Testis (tissue), 2 donors: ENCODE measurements at regions not wholly inside any gene's neighbourhood (a gene's known extent, or its start where the extent isn't known, plus 50 kb on each side); places are given as distances from the start of the nearest gene placed in this dataset.

Experiments used
- DNase-seq: peaks from one replicate; pipeline ENCODE4 v3.0.0-alpha.2; 2019
- H3K27ac ChIP-seq, 2 donors: fragments of 200-600 bp; sonication (generic); one replicate each; pipeline ENCODE4 v1.5.1; 2019
- H3K27me3 ChIP-seq: fragments of 200-600 bp; sonication (generic); one replicate; pipeline ENCODE4 v1.5.1; 2019
- H3K36me3 ChIP-seq: fragments of 200-600 bp; sonication (generic); one replicate; pipeline ENCODE4 v1.5.1; 2017; ENCODE audit warnings: low read depth; ENCODE audit errors: missing control alignments
- H3K4me1 ChIP-seq: fragments of 200-600 bp; sonication (generic); one replicate; pipeline ENCODE4 v1.5.1; 2019
- H3K4me3 ChIP-seq, 2 donors: fragments of 200-600 bp; sonication (generic); one replicate each; pipeline ENCODE4 v1.5.1; 2017 to 2019
- H3K9me3 ChIP-seq: fragments of 200-600 bp; sonication (generic); one replicate; pipeline ENCODE4 v1.5.1; 2017
- POLR2A ChIP-seq: fragments of 450-650 bp; IDR thresholded peaks from one replicate; pipeline ENCODE4 v1.6.1; 2017; ENCODE audit warnings: antibody characterized with exemption, mild to moderate bottlenecking, moderate library complexity
- WGBS, 2 donors: methylation state at CpG; one replicate each; pipeline ENCODE4 v1.1.5; 2018; 5-methylcytosine and 5-hydroxymethylcytosine counted together
- intact Hi-C: fragments of 100-400 bp; cut with DNase I; formaldehyde crosslinking; loops from one replicate; pipeline ENCODE4 v1.15.1; 2023; ENCODE audit warnings: low total_unique reads
- TF ChIP-seq, protein P1 (sequence below), 3 experiments: fragments of 450-650 bp in 2 of 3; fragments of 200-600 bp in 1 of 3; sonication (generic) in 1 of 3; IDR thresholded peaks; one replicate each; pipeline ENCODE4 v1.5.1; 2016 to 2019; ENCODE audit warnings: antibody characterized with exemption in 3 of 3, mild to moderate bottlenecking in 2 of 3, moderate library complexity in 1 of 3

GRCh38 chr18:79610461-79611039 is 69.1 kb upstream of the CTDP1 start:
- WGBS, 2 donors: 81 to 83% methylated on average over 17 to 23 of the region's 23 CpGs
- intact Hi-C loops: no loop called here
- no peaks in the 10 kb centered on the region for H3K9me3 ChIP-seq
- no peak overlapping the region for H3K27ac ChIP-seq
- no peaks in the 10 kb centered on the region for H3K4me1 ChIP-seq
- TF ChIP-seq, protein P1, sequence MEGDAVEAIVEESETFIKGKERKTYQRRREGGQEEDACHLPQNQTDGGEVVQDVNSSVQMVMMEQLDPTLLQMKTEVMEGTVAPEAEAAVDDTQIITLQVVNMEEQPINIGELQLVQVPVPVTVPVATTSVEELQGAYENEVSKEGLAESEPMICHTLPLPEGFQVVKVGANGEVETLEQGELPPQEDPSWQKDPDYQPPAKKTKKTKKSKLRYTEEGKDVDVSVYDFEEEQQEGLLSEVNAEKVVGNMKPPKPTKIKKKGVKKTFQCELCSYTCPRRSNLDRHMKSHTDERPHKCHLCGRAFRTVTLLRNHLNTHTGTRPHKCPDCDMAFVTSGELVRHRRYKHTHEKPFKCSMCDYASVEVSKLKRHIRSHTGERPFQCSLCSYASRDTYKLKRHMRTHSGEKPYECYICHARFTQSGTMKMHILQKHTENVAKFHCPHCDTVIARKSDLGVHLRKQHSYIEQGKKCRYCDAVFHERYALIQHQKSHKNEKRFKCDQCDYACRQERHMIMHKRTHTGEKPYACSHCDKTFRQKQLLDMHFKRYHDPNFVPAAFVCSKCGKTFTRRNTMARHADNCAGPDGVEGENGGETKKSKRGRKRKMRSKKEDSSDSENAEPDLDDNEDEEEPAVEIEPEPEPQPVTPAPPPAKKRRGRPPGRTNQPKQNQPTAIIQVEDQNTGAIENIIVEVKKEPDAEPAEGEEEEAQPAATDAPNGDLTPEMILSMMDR (IDR thresholded peaks at IDR 0.05): no peak
- no peaks in the 10 kb centered on the region for H3K27me3 ChIP-seq
- DNase-seq: no peak
- H3K36me3 ChIP-seq: no peaks in the 10 kb centered on the region
- H3K4me3 ChIP-seq: no peak overlapping the region

DNA sequence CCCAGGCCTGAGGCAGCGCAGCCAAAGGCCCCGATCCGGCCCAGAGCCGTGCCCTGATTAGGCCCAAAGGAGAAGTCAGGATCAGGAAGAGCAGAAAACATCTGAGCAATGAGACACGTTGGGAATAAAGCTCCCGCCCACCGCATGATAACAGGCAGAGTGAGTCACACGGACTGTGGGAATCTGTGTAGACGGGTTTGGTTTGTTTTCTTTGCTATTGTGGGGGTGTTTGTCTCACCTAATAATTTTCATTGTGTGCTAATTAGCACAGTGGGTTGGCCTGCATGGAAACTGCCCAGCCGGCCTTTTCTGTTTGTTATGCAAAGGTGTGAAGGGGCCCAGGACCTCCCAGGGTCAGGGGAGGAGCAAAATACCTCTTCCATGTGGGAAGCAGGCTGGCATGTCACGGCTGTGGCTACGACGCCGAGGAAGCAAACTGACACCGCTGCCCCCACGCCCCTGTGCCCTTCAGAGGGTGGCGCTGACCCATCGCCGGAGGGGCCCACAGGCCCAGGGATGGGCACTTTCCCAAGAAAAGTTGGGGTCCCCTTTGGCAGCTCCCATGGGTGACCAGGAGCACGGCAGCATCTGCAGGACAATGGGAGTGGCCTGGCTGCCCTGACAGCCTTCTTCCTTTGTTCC is 68.4 kb upstream of the CTDP1 start:
- peak; percentile 54 for DNase-seq
- H3K4me1 ChIP-seq: no peaks in the 10 kb centered on the region
- no peak for TF ChIP-seq POLR2A
- TF ChIP-seq, protein P1 (IDR thresholded peaks at IDR 0.05): no peak
- no peak overlapping the region for H3K27ac ChIP-seq
- intact Hi-C loops: no loop called here
- no peaks in the 10 kb centered on the region for H3K27me3 ChIP-seq
- 63 to 73% methylated on average over 17 to 20 of the region's 20 CpGs for WGBS, 2 donors
- no peaks in the 10 kb centered on the region for H3K36me3 ChIP-seq
- no peaks in the 10 kb centered on the region for H3K9me3 ChIP-seq
- no peak overlapping the region for H3K4me3 ChIP-seq

DNA sequence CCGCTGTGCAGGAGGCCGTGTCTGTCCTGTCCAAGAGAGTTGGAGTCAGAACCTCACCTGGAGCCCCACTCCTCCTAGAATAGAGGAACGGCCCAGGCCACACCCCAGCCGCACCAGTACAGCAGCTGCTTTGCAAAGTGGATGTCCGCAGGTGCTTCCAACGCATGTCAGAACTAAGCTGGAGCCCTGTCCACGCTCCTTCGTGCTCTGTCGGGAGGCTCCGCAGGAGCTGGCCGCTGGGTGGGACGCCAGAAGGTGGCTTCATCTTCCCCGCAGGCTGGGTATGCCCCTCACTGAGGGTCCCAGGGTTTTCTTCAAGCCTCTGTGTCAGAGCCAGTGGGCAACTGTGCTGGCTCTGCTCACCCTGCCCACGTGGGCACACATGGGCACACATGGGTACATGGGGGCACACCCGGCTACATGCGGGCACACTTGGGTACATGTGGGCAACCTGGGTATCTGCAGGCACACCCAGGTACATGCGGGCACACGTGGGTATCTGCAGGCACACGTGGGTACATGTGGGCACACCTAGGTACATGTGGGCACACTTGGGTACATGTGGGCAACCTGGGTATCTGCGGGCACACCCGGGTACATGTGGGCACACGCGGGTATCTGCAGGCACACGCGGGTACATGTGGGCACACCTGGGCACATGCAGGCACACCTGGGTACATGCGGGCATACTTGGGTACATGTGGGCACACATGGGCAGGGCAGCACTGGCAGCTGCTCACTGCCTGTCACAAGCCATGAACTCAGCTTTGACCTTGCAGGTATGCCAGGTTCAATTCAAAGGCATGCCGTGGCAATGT is 67.1 kb upstream of the CTDP1 start:
- H3K9me3 ChIP-seq: no peaks in the 10 kb centered on the region
- 88 to 90% methylated on average over 17 to 27 of the region's 27 CpGs for WGBS, 2 donors
- TF ChIP-seq, protein P1 (IDR thresholded peaks at IDR 0.05): no peak
- no peak for TF ChIP-seq POLR2A
- no peak overlapping the region for H3K4me3 ChIP-seq
- DNase-seq: no peak
- intact Hi-C loops: no loop called here
- no peak overlapping the region for H3K27ac ChIP-seq
- no peaks in the 10 kb centered on the region for H3K27me3 ChIP-seq
- no peaks in the 10 kb centered on the region for H3K4me1 ChIP-seq
- H3K36me3 ChIP-seq: no peaks in the 10 kb centered on the region

DNA sequence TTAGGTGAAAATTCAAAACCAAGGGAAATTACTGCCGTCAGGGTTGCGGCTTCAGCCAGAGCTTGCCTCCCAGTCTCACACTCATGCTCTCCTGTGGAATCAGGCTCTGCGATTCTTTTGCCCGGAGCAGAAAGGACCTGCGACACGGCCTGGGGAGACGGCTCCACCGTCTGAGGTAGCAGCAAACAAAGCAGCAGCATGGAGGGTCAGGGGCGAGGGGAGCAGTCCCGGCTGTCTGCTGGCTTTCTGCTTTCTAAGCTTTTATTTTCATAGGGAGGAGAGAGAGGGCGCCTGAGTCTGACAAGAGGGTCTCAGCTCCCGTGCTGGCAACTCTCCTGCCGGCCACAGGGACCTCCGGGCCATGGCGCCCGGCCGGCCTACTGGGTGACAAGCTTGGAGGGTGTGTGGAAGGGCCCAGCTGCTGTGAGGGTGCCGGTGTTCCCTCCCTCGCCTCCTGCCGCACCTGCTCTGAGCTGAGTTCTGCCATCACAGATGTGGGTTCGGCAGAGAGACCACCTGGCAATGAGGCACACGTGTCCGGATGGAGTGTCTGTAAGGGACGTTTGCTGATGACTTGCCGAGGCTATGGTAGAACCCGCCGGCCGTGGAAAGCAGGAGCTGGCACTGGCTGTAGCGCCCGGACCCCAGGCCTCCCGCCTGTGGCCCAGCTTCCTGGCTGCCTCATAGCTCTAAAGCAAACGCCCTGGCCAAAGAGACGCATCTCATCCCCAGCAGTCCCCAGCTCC is 66.2 kb upstream of the CTDP1 start:
- Histone ChIP-seq H3K4me3 (no peak overlapping the region), H3K27me3 (no peaks in the 10 kb centered on the region), H3K27ac (no peak overlapping the region), H3K9me3 (no peaks in the 10 kb centered on the region), H3K36me3 (no peaks in the 10 kb centered on the region), H3K4me1 (no peaks in the 10 kb centered on the region)
- intact Hi-C loops: no loop called here
- WGBS, 2 donors: 83 to 88% methylated on average over 18 to 33 of the region's 33 CpGs
- TF ChIP-seq, protein P1 (IDR thresholded peaks at IDR 0.05): no peak
- TF ChIP-seq POLR2A: no peak
- DNase-seq: no peak
